Colonic mucosa (tissue), 4 donors: ENCODE measurements at regions not wholly inside any gene's neighbourhood (a gene's known extent, or its start where the extent isn't known, plus 50 kb on each side); places are given as distances from the start of the nearest gene placed in this dataset.

Source experiments
- DNase-seq: peaks from one replicate; pipeline ENCODE4 v3.0.0-alpha.2; 2020
- H3K27ac ChIP-seq: fragments of 200-600 bp; one replicate; pipeline ENCODE4 v1.8.0; 2021
- H3K27me3 ChIP-seq: fragments of 200-600 bp; one replicate; pipeline ENCODE4 v1.8.0; 2021
- H3K36me3 ChIP-seq: fragments of 200-600 bp; one replicate; pipeline ENCODE4 v1.8.0; 2021
- H3K4me1 ChIP-seq: fragments of 200-600 bp; one replicate; pipeline ENCODE4 v1.8.0; 2021; ENCODE audit warnings: mild to moderate bottlenecking
- H3K4me3 ChIP-seq: fragments of 200-600 bp; one replicate; pipeline ENCODE4 v1.8.0; 2021
- H3K9ac ChIP-seq, 2 donors: one replicate each; pipeline ENCODE4 v1.7.0; 2013; ENCODE audit warnings: control low read depth in 2 of 2, low read depth in 2 of 2, low read length in 2 of 2
- H3K9me3 ChIP-seq: fragments of 200-600 bp; one replicate; pipeline ENCODE4 v1.8.0; 2021
- intact Hi-C: fragments of 100-400 bp; cut with DNase I; formaldehyde crosslinking; loops from one replicate; pipeline ENCODE4 v1.14.1; 2022
- TF ChIP-seq, protein P1 (sequence below): fragments of 200-600 bp; IDR thresholded peaks from one replicate; pipeline ENCODE4 v1.8.0; 2022; ENCODE audit warnings: antibody characterized with exemption, mild to moderate bottlenecking
- donor health status: healthy.
- donor health status: DM: no; HTN: no; CAD: no.
- donor health status: DM: no; HTN: no; CAD: no.

DNA sequence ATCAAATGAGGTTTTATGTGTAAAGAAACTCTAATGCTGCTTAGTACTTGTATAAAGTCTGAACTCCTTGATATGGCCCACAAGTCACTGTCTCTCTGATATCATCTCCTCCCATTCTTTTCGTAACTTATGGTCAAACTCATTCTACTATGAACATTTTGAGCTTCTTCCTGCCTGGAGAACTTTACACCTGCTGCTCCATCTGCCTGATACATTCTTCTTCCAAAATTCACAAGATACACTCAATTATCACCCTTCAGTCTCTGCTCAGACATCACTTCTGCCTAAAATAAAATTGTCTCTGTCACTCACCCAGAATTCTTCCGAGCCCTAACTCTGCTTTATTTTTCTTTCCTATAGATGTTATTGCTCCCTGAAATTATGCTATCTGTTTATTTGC lies 192.8 kb upstream of the LYPLAL1 start:
- Histone ChIP-seq H3K36me3 (no peaks in the 10 kb centered on the region), H3K9me3 (no peaks in the 10 kb centered on the region), H3K27me3 (no peaks in the 10 kb centered on the region), H3K27ac (no peak overlapping the region), H3K4me3 (no peak overlapping the region), H3K4me1 (no peaks in the 10 kb centered on the region), H3K9ac (no peak overlapping the region)
- no peak for DNase-seq
- TF ChIP-seq, protein P1, sequence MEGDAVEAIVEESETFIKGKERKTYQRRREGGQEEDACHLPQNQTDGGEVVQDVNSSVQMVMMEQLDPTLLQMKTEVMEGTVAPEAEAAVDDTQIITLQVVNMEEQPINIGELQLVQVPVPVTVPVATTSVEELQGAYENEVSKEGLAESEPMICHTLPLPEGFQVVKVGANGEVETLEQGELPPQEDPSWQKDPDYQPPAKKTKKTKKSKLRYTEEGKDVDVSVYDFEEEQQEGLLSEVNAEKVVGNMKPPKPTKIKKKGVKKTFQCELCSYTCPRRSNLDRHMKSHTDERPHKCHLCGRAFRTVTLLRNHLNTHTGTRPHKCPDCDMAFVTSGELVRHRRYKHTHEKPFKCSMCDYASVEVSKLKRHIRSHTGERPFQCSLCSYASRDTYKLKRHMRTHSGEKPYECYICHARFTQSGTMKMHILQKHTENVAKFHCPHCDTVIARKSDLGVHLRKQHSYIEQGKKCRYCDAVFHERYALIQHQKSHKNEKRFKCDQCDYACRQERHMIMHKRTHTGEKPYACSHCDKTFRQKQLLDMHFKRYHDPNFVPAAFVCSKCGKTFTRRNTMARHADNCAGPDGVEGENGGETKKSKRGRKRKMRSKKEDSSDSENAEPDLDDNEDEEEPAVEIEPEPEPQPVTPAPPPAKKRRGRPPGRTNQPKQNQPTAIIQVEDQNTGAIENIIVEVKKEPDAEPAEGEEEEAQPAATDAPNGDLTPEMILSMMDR = no peak
- intact Hi-C loops = no loop called here

DNA sequence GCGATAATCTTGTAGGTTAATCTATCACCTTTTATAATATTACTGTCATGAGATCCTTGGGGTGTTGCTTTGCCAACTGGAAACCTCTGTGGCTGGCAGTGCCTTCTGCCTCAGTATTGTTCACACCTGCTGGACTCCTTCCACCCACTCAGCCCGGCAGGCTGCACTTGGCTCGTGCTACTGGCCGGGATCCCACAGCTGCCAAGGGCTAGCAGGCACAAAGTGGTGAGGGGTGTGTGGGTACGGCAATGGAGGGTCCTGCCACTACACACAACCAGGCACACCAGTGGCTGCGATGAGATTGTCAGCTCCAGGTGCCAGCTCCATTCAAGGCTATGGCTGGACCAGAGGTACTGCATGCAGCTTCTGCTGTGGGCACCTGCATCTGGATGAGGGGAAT lies 191.2 kb upstream of the LYPLAL1 start:
- no peak for DNase-seq
- H3K27me3 ChIP-seq = no peaks in the 10 kb centered on the region
- no peaks in the 10 kb centered on the region for H3K36me3 ChIP-seq
- H3K4me3 ChIP-seq = no peak overlapping the region
- H3K27ac ChIP-seq = no peak overlapping the region
- H3K4me1 ChIP-seq = no peaks in the 10 kb centered on the region
- TF ChIP-seq, protein P1 = no peak
- H3K9me3 ChIP-seq = no peaks in the 10 kb centered on the region
- H3K9ac ChIP-seq = no peak overlapping the region
- intact Hi-C loops = no loop called here

DNA sequence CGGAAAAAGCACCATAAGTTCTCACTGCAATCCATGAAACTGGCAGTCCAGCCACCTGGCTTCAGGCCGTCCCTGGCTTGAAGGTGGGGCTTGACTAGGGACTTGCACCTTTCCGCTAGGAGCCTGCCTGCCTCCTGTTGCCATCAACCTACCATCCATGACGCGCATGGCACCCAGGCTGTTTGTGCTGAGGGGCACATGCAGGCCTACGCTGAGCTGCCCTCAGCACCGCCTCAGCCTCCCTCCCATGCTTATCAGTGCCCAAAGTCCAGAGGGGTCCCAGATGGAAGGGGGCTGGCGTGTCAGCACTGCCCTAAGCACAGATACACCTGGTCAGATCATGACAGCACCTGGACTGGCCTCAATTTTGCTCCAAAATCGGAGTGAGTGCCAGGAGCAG lies 190.2 kb upstream of the LYPLAL1 start:
- Histone ChIP-seq H3K9me3 (no peaks in the 10 kb centered on the region), H3K4me1 (no peaks in the 10 kb centered on the region), H3K36me3 (no peaks in the 10 kb centered on the region), H3K4me3 (no peak overlapping the region), H3K27ac (no peak overlapping the region), H3K9ac (no peak overlapping the region), H3K27me3 (no peaks in the 10 kb centered on the region)
- intact Hi-C loops = no loop called here
- TF ChIP-seq, protein P1 = no peak
- no peak for DNase-seq

DNA sequence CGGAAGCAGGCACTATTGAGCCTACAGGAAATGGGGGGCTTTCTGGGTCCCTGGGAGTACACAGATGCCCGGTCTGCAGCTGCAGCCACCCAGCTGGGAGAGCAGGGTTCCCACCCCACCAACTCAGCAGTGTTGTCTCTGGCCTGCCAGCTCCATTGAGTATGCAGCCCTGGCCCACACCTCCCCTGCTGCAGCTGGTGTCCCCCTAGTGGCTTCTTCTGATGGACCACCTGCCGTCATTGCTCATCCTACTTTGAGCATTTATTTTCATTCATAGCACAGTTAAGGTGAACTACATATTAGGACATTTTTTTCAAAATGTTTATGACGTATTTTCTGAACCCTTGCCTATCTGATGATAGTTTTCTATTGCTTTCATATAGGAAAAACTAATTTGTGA lies 189.8 kb upstream of the LYPLAL1 start:
- Histone ChIP-seq H3K36me3 (no peaks in the 10 kb centered on the region), H3K4me1 (no peaks in the 10 kb centered on the region), H3K9ac (no peak overlapping the region), H3K27me3 (no peaks in the 10 kb centered on the region), H3K27ac (no peak overlapping the region), H3K4me3 (no peak overlapping the region), H3K9me3 (no peaks in the 10 kb centered on the region)
- TF ChIP-seq, protein P1 = no peak
- no peak for DNase-seq
- intact Hi-C loops = no loop called here

DNA sequence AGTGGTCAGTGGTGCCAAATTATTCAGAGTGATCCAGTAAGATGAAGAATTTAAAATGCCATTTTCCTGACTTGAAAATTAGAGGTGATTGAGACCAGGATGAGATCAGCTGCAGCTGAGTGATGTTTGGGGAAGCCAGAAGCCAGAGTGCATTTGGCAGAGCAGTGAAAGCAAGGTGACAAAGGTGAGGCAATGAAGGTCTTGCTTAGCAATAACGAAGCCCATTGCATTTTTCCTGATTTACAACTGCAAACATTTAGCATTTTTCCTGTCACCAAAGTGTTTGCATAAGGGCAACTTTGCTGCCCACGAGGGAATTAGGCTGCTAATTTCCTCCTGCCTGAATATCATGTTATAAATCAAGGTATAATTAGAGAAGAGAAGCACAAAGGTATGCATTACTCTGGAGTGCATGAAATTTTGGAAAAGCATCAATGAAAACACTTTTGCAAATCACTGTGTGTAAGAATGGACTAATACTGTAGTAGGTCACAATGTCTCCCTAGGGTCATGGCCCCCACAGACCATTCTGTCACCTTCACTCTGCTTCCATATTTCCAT lies 188.2 kb upstream of the LYPLAL1 start:
- intact Hi-C loops = no loop called here

More for the DNA sequence above, 188.2 kb upstream of the LYPLAL1 start:
- DNase-seq = no peak
- Histone ChIP-seq H3K36me3 (no peaks in the 10 kb centered on the region), H3K9ac (no peak overlapping the region), H3K27me3 (no peaks in the 10 kb centered on the region), H3K27ac (no peak overlapping the region), H3K4me3 (no peak overlapping the region), H3K4me1 (no peaks in the 10 kb centered on the region), H3K9me3 (no peaks in the 10 kb centered on the region)
- TF ChIP-seq, protein P1 = no peak
